ENCODE measurements at regions not wholly inside any gene's neighbourhood (a gene's known extent, or its start where the extent isn't known, plus 50 kb on each side); places are given as distances from the start of the nearest gene placed in this dataset.

DNA sequence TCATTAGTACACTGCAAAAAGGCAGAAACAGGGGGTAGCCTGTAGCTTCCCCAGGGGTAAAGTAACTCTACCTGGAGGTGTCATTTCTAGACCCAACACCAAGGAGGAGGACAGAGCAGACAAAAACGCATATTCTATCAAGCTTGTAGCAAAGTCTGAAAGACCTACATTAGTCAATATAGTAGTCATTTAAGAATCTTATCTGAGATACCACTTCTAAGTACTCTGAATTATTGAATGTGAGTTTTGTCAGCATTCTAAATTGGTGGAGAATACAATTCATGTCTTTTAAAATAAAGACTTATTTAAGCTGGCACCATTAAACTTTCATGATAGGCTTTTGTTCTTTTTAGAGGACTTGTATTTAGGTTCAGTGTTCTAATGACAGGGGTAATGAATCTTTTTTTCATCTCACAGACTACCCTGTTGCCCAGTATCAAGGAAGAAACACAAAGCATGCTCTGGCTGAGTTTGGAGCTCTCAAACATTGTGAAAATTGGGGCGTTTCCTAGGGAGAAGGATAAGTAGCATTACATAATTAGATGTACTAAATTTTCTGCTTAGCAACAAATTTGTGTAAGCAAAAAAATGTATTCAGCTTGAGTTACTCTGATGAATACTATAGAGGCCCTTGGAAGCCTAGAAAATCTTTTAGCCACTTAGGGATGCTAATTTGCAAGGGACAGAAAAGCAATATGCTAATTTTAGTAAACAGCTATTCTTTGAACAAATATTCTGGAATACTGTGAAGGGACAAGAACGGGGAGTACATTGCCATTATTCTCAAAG lies 255.4 kb upstream of the HSF2 start:
- H3K79me2 ChIP-seq (ENCODE audit: control insufficient read depth, insufficient read depth, low read length), result no peaks in the 10 kb centered on the region
- in situ Hi-C loops (cut with MboI), result no loop called here
- TF ChIP-seq NBN (IDR thresholded peaks at IDR 0.05; ENCODE audit: low read depth) (no peak), SRSF1 (IDR thresholded peaks at IDR 0.05; ENCODE audit: low read depth, low read length) (no peak), RNF2 (IDR thresholded peaks at IDR 0.05) (no peak), RB1 (IDR thresholded peaks at IDR 0.05; ENCODE audit: low read depth) (no peak), GABPB2 (CRISPR knock-in tag; conservative IDR thresholded peaks at IDR 0.05) (no peak), HDAC6 (IDR thresholded peaks at IDR 0.05; ENCODE audit: low read depth, low read length) (no peak), ZNF551 (CRISPR knock-in tag; IDR thresholded peaks at IDR 0.05) (no peak), KAT2B (IDR thresholded peaks at IDR 0.05; ENCODE audit: low read depth, low read length) (no peak), ARID2 (IDR thresholded peaks at IDR 0.05) (no peak), FOXP1 (CRISPR knock-in tag; IDR thresholded peaks at IDR 0.05) (no peak)
- TF ChIP-seq, protein P1, sequence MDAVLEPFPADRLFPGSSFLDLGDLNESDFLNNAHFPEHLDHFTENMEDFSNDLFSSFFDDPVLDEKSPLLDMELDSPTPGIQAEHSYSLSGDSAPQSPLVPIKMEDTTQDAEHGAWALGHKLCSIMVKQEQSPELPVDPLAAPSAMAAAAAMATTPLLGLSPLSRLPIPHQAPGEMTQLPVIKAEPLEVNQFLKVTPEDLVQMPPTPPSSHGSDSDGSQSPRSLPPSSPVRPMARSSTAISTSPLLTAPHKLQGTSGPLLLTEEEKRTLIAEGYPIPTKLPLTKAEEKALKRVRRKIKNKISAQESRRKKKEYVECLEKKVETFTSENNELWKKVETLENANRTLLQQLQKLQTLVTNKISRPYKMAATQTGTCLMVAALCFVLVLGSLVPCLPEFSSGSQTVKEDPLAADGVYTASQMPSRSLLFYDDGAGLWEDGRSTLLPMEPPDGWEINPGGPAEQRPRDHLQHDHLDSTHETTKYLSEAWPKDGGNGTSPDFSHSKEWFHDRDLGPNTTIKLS (IDR thresholded peaks at IDR 0.05; ENCODE audit: borderline replicate concordance, low read depth), result no peak
- TF ChIP-seq, protein P2, sequence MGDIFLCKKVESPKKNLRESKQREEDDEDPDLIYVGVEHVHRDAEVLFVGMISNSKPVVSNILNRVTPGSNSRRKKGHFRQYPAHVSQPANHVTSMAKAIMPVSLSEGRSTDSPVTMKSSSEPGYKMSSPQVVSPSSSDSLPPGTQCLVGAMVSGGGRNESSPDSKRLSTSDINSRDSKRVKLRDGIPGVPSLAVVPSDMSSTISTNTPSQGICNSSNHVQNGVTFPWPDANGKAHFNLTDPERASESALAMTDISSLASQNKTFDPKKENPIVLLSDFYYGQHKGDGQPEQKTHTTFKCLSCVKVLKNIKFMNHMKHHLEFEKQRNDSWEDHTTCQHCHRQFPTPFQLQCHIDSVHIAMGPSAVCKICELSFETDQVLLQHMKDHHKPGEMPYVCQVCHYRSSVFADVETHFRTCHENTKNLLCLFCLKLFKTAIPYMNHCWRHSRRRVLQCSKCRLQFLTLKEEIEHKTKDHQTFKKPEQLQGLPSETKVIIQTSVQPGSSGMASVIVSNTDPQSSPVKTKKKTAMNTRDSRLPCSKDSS (IDR thresholded peaks at IDR 0.05; ENCODE audit: low read depth, partially characterized antibody), result no peak
- TF ChIP-seq, protein P3, sequence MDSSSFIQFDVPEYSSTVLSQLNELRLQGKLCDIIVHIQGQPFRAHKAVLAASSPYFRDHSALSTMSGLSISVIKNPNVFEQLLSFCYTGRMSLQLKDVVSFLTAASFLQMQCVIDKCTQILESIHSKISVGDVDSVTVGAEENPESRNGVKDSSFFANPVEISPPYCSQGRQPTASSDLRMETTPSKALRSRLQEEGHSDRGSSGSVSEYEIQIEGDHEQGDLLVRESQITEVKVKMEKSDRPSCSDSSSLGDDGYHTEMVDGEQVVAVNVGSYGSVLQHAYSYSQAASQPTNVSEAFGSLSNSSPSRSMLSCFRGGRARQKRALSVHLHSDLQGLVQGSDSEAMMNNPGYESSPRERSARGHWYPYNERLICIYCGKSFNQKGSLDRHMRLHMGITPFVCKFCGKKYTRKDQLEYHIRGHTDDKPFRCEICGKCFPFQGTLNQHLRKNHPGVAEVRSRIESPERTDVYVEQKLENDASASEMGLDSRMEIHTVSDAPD (CRISPR knock-in tag; IDR thresholded peaks at IDR 0.05), result no peak
- H3K4me2 ChIP-seq (ENCODE audit: insufficient read depth, low read length), result no peak overlapping the region
- ATAC-seq (no peak), FAIRE-seq (no peak), DNase-seq (ENCODE audit: extremely low read depth in 1 of 4, low spot score in 3 of 4) (no peak)
- no peaks in the 10 kb centered on the region for H3K4me1 ChIP-seq (replicated peaks in 1 of 2; ENCODE audit: control insufficient read depth in 2 of 2, insufficient read depth in 2 of 2, low read length in 2 of 2)
- no peak overlapping the region for H2AFZ ChIP-seq (ENCODE audit: low read depth, low read length)
- no peaks in the 10 kb centered on the region for H3K36me3 ChIP-seq (ENCODE audit: control insufficient read depth, insufficient read depth, low read length)
- intact Hi-C loops (cut with micrococcal nuclease), result no loop called here
- H3K27ac ChIP-seq (ENCODE audit: extremely low read depth, low read depth, low read length), result no peak overlapping the region
- H3K4me3 ChIP-seq, result no peak overlapping the region
- ChIA-PET POLR2A (no interaction called here), CTCF (ENCODE audit: low intra/inter-chr PET ratio) (no interaction called here)
- H4K20me1 ChIP-seq (replicated peaks; ENCODE audit: control insufficient read depth, insufficient read depth, low read length), result no peaks in the 10 kb centered on the region
- no peaks in the 10 kb centered on the region for H3K9me1 ChIP-seq (ENCODE audit: control insufficient read depth, insufficient read depth, low read length)
- no peaks in the 10 kb centered on the region for H3K27me3 ChIP-seq (ENCODE audit: control insufficient read depth in 2 of 2, insufficient read depth in 2 of 2, low read length in 2 of 2)
- no peaks in the 10 kb centered on the region for H3K9me3 ChIP-seq (replicated peaks; ENCODE audit: control insufficient read depth, insufficient read depth, low read depth, low read length)
- WGBS (ENCODE audit: insufficient coverage, low coverage, missing lambda C conversion rate), result 0% methylated on average over 3 of the region's 3 CpGs
- no TSS peak for BruUV-seq (replicated peaks)
- H3K9ac ChIP-seq (ENCODE audit: insufficient read depth in 1 of 2, low read depth in 2 of 2, low read length in 2 of 2), result no peak overlapping the region

Data from K562 (cell line).